LHCN-M2 (cell line): ENCODE measurements at regions not wholly inside any gene's neighbourhood (a gene's known extent, or its start where the extent isn't known, plus 50 kb on each side); places are given as distances from the start of the nearest gene placed in this dataset.

Source experiments
- DNase-seq: peaks from one replicate; pipeline ENCODE4 v3.0.0-alpha.2; 2012; ENCODE audit warnings: low read depth

DNA sequence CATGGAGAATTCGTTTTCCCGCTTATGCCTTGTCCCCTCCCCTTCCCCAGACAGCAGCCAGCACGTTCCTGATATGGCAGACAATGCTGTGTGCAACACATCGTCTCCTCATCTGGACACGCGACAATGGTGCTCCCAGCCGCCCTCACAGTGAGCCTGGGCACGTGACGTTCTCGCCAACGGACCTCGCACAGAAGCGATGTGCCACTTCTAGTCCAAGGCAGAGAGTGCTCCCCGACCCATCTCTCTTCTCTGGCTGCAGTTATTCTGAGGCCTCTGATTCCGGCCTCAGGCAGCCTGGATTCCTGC lies 505.4 kb downstream of the EIPR1 start:
- no peak for DNase-seq

DNA sequence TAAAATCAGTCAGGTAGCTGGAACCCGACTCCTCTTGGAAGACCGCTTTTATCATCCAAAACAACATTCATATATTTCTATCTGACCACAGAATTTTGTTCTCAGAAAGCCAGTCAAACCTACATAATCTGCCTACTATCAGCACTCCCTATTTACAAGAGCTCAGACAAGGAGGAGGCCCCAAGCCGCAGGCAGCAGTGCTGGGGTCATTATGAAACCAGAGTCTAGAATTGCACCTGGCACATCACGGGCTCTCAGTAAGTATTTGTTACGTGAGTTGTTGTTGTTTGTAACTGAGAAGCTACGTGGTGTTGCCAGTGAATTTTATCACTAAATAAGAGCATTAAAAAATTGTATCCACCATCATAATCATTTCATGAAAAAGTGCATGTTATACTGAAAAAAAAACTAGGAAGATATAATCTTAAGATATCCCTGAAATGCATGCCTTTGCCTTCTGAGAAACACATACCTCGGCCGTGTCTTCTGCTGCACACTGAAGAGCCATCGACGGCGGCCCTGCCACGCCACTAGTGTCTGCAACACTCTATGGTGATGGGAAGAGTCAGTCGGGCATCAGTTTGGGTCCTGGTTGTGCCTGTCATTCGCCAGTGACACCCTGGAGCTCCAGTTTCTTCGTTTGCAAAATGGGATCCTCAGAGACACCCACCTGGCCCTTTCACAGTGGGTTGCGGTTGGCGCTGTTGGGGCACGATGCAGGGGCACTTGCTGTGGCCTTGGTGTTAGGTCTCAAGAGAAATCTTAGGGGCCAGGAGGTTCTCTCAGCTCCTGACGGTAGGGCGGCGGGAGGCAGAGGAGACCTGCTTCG lies 505.9 kb downstream of the EIPR1 start:
- DNase-seq = no peak

DNA sequence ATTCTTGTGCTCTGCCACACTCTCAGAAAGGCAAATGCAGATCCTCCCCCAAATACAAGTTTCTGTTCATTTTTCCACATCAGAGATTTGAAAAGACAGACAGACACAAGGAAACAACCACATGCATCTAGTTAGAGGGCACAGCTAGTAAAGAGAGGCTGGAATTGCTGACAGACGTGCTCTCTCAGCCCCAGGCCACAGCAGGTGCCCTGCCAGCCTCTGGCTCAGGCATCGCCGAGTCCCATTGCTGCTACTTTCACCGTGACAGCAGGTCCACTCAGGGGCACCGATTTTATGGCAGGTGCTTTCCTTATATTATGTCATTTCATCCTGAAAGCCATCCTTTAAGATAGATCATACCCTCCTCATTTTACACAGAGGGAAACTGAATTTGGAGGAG lies 507.5 kb downstream of the EIPR1 start:
- DNase-seq = no peak

DNA sequence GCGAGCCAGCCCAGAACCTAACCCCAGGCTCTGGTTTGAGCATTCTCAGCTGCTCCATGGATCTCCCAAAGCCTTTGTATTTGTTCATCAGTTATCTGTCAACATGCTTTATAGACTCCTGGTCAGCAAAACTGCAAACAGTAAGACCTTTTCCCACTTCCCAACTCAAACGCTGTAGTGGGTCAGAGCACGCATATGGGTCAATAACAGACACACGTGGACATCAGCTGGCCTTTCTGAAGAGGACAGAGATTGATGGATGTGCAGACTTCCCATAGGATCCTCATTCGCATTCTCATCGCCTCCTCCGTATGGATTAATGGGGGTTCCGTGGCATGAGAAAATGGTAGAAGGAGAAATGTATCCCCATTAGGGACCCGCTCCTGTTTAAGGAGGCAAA lies 508.1 kb downstream of the EIPR1 start:
- DNase-seq = no peak

DNA sequence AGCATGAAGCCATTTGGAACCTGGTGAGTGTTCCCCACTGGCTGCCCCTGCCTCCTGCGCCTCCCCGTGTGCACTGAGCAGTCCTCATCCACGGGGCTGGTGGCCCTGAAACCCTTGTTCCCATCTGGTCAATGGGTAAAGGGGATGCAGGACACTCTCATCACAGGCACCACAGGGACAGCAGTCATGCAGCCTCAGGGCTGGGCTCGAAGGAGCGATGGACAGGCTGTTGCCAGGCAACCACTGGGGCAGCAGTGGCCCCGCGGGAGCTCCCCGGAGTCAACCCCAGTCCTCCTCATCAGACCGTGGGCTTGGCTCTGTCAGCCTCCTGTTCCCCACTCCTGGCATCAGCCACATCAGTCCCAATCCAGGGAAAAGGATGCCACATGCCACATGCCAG lies 509.5 kb downstream of the EIPR1 start:
- DNase-seq = no peak

DNA sequence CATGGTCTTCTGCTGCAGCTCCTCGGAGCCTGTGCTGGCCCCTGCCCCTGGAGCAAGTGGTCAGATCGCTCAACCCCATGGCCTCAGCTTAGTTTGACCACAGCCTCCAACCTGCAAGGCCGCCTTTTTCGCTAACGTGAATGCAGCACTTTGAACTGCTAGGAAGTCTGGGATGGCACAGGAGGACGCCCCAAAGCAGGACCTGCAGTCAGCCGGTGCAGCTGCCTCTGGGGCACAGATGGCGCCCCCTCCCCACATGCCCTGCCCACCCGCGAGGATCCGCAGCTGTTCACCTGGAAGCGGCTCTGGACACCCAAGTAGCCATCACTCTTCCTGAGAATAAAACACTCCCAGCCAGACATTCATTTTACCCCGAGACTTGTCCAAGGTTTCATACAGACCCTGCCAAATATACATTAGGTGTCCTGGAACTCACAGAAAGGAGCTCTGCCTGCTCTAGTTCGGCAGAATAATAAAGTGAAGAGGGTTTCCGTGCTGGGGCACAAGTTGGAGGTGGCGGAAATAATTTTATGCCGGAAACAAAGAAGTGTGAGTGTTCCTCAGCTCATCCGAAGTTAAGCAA lies 510.1 kb downstream of the EIPR1 start:
- no peak for DNase-seq

DNA sequence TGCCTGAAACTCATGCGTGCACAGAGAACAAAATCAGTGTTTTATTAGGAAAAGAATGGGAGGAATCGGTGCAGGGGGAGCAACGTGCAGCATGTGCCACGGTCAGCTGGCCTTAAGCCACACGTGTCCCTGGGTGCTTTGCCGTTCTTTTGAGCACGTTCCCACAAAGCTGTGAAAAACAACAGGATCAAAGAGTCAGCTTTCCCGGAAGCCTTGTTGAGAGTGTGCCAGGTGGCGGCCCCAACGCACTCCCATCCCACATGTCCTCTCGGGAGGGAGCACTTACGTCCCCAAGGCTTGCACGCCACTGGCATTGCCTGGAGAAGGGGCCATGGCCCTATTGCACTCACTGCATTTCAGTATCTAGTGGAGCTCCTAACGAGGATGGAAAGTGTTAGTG lies 511.2 kb downstream of the EIPR1 start:
- no peak for DNase-seq

DNA sequence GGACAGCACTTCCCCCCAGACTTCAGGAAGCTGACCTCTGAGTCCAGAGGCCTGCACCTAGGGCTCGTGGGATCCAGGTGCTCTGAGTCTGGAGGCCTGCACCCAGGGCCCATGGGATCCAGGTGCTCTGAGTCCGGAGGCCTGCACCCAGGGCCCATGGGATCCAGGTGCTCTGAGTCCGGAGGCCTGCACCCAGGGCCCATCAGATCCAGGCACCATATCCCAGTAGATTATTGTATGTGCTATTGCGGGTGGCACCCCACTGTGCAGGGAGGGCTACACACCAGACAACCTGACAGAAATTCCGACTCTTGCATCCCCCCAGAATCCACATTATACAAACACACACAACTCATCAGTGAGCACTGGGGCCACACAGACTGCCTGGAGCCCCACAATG lies 515.2 kb downstream of the EIPR1 start:
- DNase-seq = no peak

DNA sequence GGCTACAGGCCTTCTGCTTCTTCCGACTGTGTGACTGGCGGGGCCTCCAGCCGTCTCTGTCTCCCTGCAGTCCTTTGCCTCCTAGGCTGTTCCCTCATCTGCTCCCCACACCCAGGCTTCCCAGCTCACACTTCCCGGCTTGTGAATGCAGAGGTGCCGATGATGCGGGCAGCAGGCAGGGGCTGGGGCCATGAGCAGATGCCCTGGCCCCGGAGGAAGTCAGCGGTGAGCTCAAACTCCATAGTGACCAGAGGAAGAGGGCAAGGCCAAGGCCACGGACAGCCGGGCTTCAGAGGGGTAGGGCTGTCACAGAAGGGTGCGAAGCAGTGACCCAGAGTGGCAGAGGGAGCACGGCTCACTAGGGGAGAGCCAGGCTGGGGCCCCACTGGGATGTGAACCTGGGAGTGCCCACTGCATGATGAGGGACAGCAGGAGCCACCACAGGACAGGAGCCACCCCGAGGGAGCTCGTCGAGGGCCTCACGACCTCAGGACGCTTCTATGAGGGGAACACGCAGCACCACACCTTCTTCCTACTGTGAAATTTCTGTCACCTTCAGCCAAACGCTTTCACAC lies 515.9 kb downstream of the EIPR1 start:
- no peak for DNase-seq

DNA sequence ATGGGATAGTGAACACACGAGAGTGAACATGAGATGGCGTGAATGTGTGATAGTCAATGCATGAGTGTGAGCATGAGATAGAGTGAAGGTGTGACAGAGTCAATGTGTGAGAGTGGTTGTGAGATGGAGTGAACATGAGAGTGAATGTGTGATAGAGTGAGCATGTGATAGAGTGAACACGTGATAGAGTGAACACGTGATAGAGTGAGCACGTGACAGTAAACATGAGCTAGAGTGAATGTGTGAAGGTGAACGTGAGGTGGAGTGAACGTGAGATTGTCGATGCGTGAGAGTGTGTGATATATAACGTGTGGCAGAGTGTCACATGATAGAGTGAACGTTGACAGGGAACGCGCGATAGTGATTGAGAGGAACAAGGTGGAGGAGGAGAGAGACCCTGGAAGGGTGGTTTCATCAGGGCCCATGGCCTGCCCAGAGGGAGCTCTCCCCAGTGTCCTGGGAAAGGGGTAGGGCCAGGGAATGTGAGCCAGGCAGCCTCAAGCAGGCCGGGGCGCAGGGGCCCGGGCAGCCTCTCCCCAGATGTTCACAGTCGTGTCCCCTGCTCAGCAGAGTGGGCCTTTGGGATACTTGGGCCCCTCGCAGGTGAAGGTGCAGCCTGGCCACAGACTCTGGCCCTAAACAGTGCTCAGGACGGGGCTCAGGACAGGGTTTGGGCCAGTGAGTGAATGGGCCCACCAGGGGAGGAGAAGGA lies 516.9 kb downstream of the EIPR1 start:
- DNase-seq = no peak

DNA sequence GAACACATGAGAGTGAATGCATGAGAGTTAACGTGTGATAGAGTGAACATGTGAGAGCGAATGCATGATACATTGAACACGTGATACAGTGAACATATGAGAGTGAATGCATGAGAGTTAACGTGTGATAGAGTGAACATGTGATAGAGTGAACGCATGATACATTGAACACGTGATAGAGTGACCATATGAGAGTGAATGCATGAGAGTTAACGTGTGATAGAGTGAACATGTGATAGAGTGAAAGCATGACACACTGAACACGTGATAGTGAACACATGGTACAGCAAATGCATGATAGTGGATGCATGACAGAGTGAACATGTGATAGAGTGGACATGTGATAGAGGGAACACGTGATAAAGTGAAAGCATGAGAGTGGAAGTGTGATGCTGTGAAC lies 517.9 kb downstream of the EIPR1 start:
- no peak for DNase-seq

DNA sequence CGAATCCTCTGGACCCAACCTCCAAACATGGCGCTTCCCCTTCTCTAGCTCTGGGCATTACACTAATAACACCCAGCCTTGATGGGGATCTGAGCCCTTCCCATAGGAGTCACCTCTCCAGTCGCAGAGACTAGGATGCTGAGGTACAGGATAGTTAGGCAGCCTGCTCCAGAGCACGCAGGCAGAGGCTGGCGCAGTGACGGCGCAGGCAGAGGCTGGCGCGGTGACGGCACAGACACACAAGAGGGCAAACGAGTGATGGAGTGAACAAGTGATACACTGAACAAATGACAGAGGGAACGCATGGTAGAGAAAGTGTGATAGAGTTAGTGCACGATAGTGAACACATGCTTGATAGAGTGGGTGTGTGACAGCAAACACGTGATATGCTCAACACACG lies 518.5 kb downstream of the EIPR1 start:
- DNase-seq = no peak

DNA sequence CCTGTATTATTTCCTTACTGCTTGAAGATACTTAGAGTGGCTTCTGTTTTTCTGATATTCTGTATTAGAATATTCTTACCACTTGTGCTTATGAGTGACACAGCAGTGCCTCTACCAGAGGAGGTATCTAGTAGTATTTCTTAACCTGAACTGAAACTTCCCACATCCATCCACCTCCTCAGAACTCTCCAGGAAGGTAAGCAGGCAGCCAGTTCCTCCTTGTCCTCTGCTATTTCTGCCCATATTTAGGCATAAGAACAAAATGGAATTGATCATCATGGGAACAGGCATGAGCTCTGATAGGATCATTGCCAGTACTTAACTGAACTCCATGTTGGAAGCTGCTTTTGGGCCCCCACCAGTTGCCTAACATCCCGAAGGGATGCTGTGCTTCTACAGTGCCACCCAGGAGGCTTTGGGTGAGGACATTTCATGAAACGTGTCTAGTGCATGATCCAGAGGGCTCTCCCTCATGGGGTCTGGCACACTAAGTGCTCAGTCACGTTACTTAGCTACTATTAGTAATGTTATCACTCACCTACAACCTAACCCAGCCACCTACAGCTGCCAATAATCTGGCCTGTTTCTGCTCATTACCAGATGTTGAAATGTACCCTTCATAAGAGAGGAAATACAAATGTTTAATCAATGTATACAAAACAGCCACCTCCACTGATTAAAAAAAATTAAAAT lies 520.7 kb downstream of the EIPR1 start:
- DNase-seq = no peak

DNA sequence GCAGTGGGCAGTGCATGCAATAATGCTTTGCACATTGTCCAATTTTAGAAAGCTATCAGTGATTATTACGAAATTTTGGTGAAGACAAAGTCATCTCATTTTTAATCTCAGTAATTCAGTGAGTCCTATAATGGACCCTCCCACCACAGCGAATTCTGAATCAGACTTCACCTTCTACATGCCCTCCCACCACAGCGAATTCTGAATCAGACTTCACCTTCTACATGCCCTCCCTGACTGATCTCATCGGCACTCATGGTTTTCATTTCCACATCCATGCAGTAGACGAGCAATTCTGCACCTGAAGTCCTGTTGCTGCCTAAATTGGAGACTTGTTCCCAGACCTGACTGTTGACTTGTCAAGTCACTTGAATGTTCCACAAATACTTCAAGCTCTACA lies 522.3 kb downstream of the EIPR1 start:
- DNase-seq = no peak

DNA sequence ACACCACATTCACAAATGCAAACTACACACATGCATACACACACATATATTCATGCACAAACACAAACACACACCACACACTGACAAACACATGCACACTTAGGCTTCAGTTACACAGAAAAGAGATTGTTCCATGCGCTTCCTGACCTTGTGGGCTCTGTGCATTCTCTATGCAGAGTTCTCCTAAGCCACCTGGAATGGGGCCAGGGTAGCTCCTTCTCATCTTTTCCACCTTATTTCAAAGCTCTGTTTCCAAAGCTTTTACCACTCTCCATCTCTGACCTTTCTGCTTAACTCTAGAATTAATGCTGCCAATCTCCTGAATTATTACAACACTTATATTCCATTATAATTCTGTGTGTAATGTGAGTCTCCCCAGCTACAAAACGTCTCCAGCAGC lies 522.3 kb upstream of the MYT1L start:
- DNase-seq = no peak

DNA sequence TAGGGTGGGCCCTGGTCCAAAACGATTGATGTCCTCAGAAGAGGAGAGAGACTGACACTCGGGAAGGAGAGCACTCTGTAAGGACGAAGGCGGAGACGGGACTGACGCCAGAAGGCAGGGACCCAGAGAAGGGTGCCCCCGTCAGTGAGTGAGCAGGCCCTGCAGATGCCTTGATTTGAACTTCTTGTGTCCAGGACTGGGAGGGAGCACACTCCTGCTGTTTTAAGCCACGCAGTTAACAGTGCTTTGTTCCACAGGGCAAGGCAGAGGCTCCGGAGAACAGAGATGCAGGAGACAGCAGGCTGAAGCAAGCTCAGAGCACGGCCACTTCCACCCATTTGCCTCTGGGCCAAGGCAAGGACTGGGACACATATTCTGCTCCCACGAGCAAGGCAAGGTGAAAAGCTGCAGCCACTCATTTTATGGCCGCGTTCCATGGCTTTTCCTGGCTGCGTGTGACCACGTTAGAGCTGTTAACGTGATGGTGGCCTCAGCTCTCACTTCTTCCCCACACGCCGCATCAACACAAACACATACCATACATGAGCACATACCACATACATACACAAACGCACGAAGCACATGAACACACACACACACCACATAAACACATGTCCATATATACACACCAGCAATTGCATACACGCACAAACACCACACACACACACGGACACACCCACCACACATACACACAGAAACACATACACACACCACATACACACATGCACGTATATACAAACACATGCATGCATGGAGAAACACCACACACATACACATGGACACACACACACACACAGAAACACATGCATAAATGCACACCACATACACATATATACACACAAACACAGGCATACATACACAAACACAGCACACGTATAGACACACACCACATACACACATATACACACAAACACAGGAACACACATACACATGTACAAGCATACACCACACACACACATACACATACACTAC lies 521.0 kb upstream of the MYT1L start:
- no peak for DNase-seq

DNA sequence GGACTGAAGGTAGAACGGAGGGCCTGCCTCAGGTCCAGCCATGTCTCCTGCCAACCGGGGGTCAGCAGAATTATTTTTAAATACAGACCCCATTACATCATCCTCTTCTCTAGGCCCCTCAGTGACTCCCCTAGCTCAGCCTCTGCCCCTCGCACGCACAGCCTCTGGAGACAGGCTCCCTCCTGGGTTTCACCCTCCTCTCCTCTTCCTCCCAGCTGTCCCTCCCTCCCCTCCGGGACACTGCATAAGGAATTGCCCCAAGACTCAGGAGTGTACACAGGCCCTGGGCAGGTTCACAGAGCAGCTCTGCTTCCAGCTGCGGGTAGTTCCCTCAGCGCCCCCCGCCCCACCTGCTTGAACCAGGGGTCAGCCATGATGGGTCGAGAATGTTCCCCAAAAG lies 520.2 kb upstream of the MYT1L start:
- no peak for DNase-seq

DNA sequence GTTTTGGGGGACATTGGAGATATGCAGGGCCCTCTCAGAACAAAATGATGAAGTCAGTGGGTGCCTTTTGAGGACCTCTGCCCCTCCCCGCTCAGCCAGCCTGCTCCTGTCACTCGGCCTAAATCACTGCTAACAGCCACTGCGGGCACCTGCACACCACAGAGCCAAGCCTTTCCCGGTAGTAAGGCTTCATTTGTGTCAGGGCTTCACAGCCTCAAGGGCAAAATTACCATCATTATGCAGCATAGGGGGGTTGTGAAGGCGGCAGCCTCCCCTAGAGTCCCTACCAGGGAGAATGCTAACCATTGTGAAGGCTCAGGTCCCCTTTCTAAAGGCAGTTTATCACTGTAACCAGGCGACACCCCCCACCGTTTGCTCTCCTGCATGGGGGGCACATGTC lies 519.8 kb upstream of the MYT1L start:
- no peak for DNase-seq

DNA sequence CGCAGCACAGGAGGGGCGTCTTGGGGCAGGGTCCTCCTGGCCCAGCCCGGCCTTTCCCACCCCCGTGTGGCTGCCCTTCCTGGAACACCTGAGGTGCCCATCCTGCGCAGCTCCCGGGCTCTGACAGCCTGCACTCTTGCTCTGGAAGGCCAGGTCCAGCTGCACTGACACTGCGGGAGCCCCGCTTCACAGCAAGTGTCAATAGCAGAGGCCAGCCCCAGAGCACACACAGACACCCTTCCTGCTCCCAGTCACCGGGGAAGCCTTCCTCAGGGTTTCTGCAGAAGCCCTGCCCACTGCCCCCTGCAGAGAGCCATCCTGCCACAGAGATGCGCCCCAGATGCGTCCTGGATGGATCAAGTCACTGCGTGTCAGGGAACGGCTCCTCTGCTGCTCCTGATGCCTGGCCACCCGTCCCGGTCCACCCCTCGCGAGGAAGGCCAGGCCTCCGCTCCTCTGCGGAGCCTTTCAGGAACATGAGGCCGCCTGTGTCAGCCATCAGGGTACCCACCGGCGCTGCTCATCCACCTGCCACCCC lies 519.2 kb upstream of the MYT1L start:
- DNase-seq = no peak

DNA sequence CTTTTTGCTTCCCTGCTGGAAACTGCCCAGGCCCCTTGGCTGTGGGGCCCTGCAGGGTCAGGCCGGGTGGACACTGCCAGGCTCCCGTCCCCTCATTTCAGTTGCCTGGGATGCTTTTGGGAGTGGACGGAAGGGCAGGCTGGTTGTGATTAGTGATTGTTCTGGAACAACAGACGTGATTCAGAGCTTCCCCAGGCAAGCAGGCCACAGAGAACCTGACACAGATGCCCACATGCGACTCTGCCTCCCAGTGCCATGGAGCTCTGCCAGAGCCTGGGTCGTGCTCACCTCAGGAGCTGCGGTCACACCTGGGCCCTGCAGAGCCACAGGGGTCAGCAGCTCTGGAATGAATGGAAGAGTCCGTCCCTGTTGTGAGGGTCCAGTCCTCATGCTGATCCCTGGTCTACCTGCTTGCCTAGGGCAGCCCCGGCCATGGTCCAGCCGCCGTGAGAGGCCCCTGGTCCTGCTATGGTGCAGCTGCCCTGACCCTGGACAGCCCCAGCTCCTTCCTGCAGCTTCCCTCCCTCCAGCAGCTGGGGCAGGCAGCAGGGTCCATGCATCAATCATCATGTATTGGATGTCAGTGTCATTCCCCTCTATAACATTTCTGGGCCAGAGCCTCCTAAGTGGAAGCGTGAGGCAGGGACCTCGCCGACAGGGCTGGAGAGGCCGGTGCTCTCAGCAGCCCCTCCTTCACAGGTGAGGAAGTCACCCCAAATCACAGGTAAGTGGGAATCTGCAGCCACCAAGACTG lies 518.6 kb upstream of the MYT1L start:
- no peak for DNase-seq
